WI38 (cell line): ENCODE measurements at regions not wholly inside any gene's neighbourhood (a gene's known extent, or its start where the extent isn't known, plus 50 kb on each side); places are given as distances from the start of the nearest gene placed in this dataset.
"Not testable (repeated sequence)": the region's sequence is repeated elsewhere in the genome, so short reads cannot be mapped to it uniquely, and the experiment has no call there.

Experiments used
- H3K4me3 ChIP-seq: 2 replicates; pipeline ENCODE4 v1.5.1; 2011; ENCODE audit warnings: low read depth, mild to moderate bottlenecking, control low read depth, low read length
- CTCF ChIP-seq: IDR thresholded peaks from 2 replicates; pipeline ENCODE4 v1.5.1; 2012; ENCODE audit warnings: low read depth, mild to moderate bottlenecking, control low read depth, low read length

- H3K4me3 ChIP-seq, result no peak overlapping the region
- TF ChIP-seq CTCF, result no peak
These were observed 154.0 kb downstream of the REEP3 start for GRCh38 chr10:63675171-63675570.

- TF ChIP-seq CTCF, result no peak
- H3K4me3 ChIP-seq, result no peak overlapping the region
These were observed 155.8 kb downstream of the REEP3 start for GRCh38 chr10:63677001-63677400.

- not testable (repeated sequence) for H3K4me3 ChIP-seq
These were observed 159.3 kb downstream of the REEP3 start for GRCh38 chr10:63680545-63680944.

GRCh38 chr10:63681993-63682697, 160.9 kb downstream of the REEP3 start:
- no peak overlapping the region for H3K4me3 ChIP-seq
- no peak for TF ChIP-seq CTCF

- H3K4me3 ChIP-seq, result not testable (repeated sequence)
These were observed 161.5 kb downstream of the REEP3 start for GRCh38 chr10:63682698-63683052.

- TF ChIP-seq CTCF, result no peak
- H3K4me3 ChIP-seq, result no peak overlapping the region
These were observed 162.0 kb downstream of the REEP3 start for GRCh38 chr10:63683223-63683622.

GRCh38 chr10:63683686-63684085, 162.5 kb downstream of the REEP3 start:
- H3K4me3 ChIP-seq, result no peak overlapping the region
- no peak for TF ChIP-seq CTCF

GRCh38 chr10:63684257-63684936, 163.2 kb downstream of the REEP3 start:
- H3K4me3 ChIP-seq, result no peak overlapping the region
- TF ChIP-seq CTCF, result no peak
